Adrenal gland (tissue), 9 donors: ENCODE measurements at regions not wholly inside any gene's neighbourhood (a gene's known extent, or its start where the extent isn't known, plus 50 kb on each side); places are given as distances from the start of the nearest gene placed in this dataset.

Experiments used
- DNase-seq, 7 donors: peaks; one replicate each; pipeline ENCODE4 v3.0.0-alpha.2; 2019 to 2020
- H3K27ac ChIP-seq, 5 donors: fragments of 200-600 bp; sonication (generic) in 4 of 5; 1 replicate in 3 of 5; 2 replicates in 2 of 5; pipeline versions ENCODE4 v1.5.1 to v1.8.0; 2016 to 2020; ENCODE audit warnings: mild to moderate bottlenecking in 1 of 5
- H3K27me3 ChIP-seq: fragments of 200-600 bp; 2 replicates; pipeline ENCODE4 v1.8.0; 2021
- H3K36me3 ChIP-seq, 2 donors: fragments of 200-600 bp; replicated peaks in 1 of 2; 1 replicate in 1 of 2; 2 replicates in 1 of 2; pipeline versions ENCODE4 v1.5.1 to v1.8.0; 2018 to 2022
- H3K4me1 ChIP-seq, 2 donors: fragments of 200-600 bp; replicated peaks in 1 of 2; 1 replicate in 1 of 2; 2 replicates in 1 of 2; pipeline versions ENCODE4 v1.5.1 to v1.8.0; 2018 to 2021
- H3K4me3 ChIP-seq, 4 donors: fragments of 200-600 bp; sonication (generic) in 3 of 4; one replicate each; pipeline ENCODE4 v1.5.1; 2016 to 2018
- H3K9me3 ChIP-seq, 3 donors: fragments of 200-600 bp; sonication (generic) in 1 of 3; replicated peaks in 1 of 3; 1 replicate in 2 of 3; 2 replicates in 1 of 3; pipeline versions ENCODE4 v1.5.1 to v1.8.0; 2016 to 2021
- CTCF ChIP-seq, 6 experiments: fragments of 450-650 bp in 4 of 6; fragments of 200-600 bp in 2 of 6; sonication (generic) in 1 of 6; IDR thresholded peaks; 1 replicate in 5 of 6; 2 replicates in 1 of 6; pipeline versions ENCODE4 v1.5.1 to v1.8.0; 2016 to 2021; ENCODE audit warnings: antibody characterized with exemption in 6 of 6, mild to moderate bottlenecking in 2 of 6, moderate library complexity in 1 of 6
- POLR2A ChIP-seq, 2 donors: fragments of 450-650 bp; IDR thresholded peaks; one replicate each; pipeline ENCODE4 v1.6.1; 2017; ENCODE audit warnings: antibody characterized with exemption in 2 of 2, mild to moderate bottlenecking in 2 of 2, moderate library complexity in 1 of 2
- WGBS, 4 donors: extraction: QIAGEN DNeasy Blood & Tissue Kit in 2 of 4; methylation state at CpG; one replicate each; pipeline versions ENCODE4 v1.1.5 to v1.1.7; 2013 to 2017; 5-methylcytosine and 5-hydroxymethylcytosine counted together
- intact Hi-C, 2 donors: fragments of 100-400 bp; cut with DNase I; formaldehyde crosslinking; loops; one replicate each; pipeline versions ENCODE4 v1.14.1 to v1.15.0; 2022 to 2023
- donor health status: healthy with polysubstance abuse.
- donor health status: Bipolar disorder and iron deficiency.
- donor health status: DM: yes; HTN: yes; CAD: no.
- donor health status: DM: no; HTN: no; CAD: no.
- donor health status: DM: no; HTN: no; CAD: no.

GRCh38 chr18:7369006-7369405 lies 138.1 kb downstream of the LRRC30 start:
- no peaks in the 10 kb centered on the region for H3K36me3 ChIP-seq
- no peaks in the 10 kb centered on the region for H3K27me3 ChIP-seq
- H3K4me3 ChIP-seq = no peak overlapping the region
- H3K9me3 ChIP-seq = no peaks in the 10 kb centered on the region
- peak in 2 of 7 donors; percentile 18 to 24 for DNase-seq
- peak overlapping the region in 2 of 5 donors; percentile 52 to 71 for H3K27ac ChIP-seq
- H3K4me1 ChIP-seq = no peaks in the 10 kb centered on the region
- WGBS, 4 donors = 59 to 82% (median 77%) methylated on average over 7 of the region's 7 CpGs
- TF ChIP-seq POLR2A (IDR thresholded peaks at IDR 0.05) = no peak
- TF ChIP-seq CTCF (IDR thresholded peaks at IDR 0.05) = no peak
- intact Hi-C loops = no loop called here

- TF ChIP-seq CTCF (IDR thresholded peaks at IDR 0.05) (no peak), POLR2A (IDR thresholded peaks at IDR 0.05) (no peak)
- H3K36me3 ChIP-seq = no peaks in the 10 kb centered on the region
- intact Hi-C loops = no loop called here
- peak in 5 of 7 donors; percentile 19 to 73 (median 25) for DNase-seq
- H3K27ac ChIP-seq = peak overlapping the region in 2 of 5 donors; percentile 71 to 82
- no peaks in the 10 kb centered on the region for H3K4me1 ChIP-seq
- no peaks in the 10 kb centered on the region for H3K27me3 ChIP-seq
- WGBS, 4 donors = 44 to 52% (median 50%) methylated on average over 7 of the region's 7 CpGs
- H3K9me3 ChIP-seq = no peaks in the 10 kb centered on the region
- H3K4me3 ChIP-seq = no peak overlapping the region
These were observed 139.5 kb downstream of the LRRC30 start for GRCh38 chr18:7370375-7370774.

- H3K4me3 ChIP-seq = no peak overlapping the region
- 38 to 52% (median 50%) methylated on average over 11 of the region's 11 CpGs for WGBS, 4 donors
- no peak for TF ChIP-seq CTCF (IDR thresholded peaks at IDR 0.05)
- TF ChIP-seq POLR2A (IDR thresholded peaks at IDR 0.05) = no peak
- no peaks in the 10 kb centered on the region for H3K27me3 ChIP-seq
- no peaks in the 10 kb centered on the region for H3K36me3 ChIP-seq
- H3K27ac ChIP-seq = peak overlapping the region in 2 of 5 donors; percentile 71 to 82
- no peaks in the 10 kb centered on the region for H3K9me3 ChIP-seq
- peak; percentile 39 to 85 (median 55) for DNase-seq
- no peaks in the 10 kb centered on the region for H3K4me1 ChIP-seq
- intact Hi-C loops = no loop called here
These were observed 139.9 kb downstream of the LRRC30 start for GRCh38 chr18:7370802-7371201.

GRCh38 chr18:7373441-7373840 lies 142.6 kb downstream of the LRRC30 start:
- no peak for DNase-seq
- Histone ChIP-seq H3K27ac (no peak overlapping the region), H3K4me1 (no peaks in the 10 kb centered on the region), H3K4me3 (no peak overlapping the region), H3K36me3 (no peaks in the 10 kb centered on the region), H3K9me3 (no peaks in the 10 kb centered on the region), H3K27me3 (no peaks in the 10 kb centered on the region)
- 59 to 67% (median 63%) methylated on average over 6 of the region's 6 CpGs for WGBS, 4 donors
- intact Hi-C loops = no loop called here
- no peak for TF ChIP-seq POLR2A (IDR thresholded peaks at IDR 0.05)
- no peak for TF ChIP-seq CTCF (IDR thresholded peaks at IDR 0.05)
